SK-N-MC (cell line): ENCODE measurements at regions not wholly inside any gene's neighbourhood (a gene's known extent, or its start where the extent isn't known, plus 50 kb on each side); places are given as distances from the start of the nearest gene placed in this dataset.

Experiments used
- DNase-seq: peaks from one replicate; pipeline ENCODE4 v3.0.0-alpha.2; 2011; ENCODE audit warnings: low read depth, low spot score
- H3K27ac ChIP-seq: fragments of 200-600 bp; sonication (generic); 2 replicates; pipeline ENCODE4 v1.5.1; 2016; ENCODE audit warnings: mixed run types
- H3K36me3 ChIP-seq: fragments of 200-600 bp; sonication (generic); 2 replicates; pipeline ENCODE4 v1.6.1; 2017; ENCODE audit warnings: antibody characterized with exemption, low read length, mixed read lengths; ENCODE audit not compliant: insufficient read depth
- H3K4me3 ChIP-seq: fragments of 200-600 bp; sonication (generic); 2 replicates; pipeline ENCODE4 v1.5.1; 2016
- H3K9ac ChIP-seq: fragments of 200-600 bp; sonication (generic); 2 replicates; pipeline ENCODE4 v1.8.0; 2017; ENCODE audit warnings: mixed run types, mixed read lengths; ENCODE audit not compliant: insufficient read length
- H3K9me3 ChIP-seq: fragments of 200-600 bp; sonication (generic); 2 replicates; pipeline ENCODE4 v1.6.1; 2017; ENCODE audit warnings: low read depth, mild to moderate bottlenecking, antibody characterized with exemption, low read length, moderate library complexity, mixed read lengths
- EZH2 ChIP-seq: fragments of 200-600 bp; sonication (generic); IDR thresholded peaks from one replicate; pipeline ENCODE4 v1.6.1; 2017; ENCODE audit warnings: antibody characterized with exemption
- FOXP2 ChIP-seq: optimal IDR thresholded peaks from 2 replicates; pipeline ENCODE3; 2011; ENCODE audit warnings: mild to moderate bottlenecking, moderate library complexity; ENCODE audit not compliant: insufficient read depth; ENCODE audit errors: extremely low read length, control extremely low read depth
- POLR2AphosphoS5 ChIP-seq: IDR thresholded peaks from 2 replicates; pipeline ENCODE4 v1.6.1; 2012; ENCODE audit warnings: mild to moderate bottlenecking, low read depth, low read length, borderline replicate concordance

DNA sequence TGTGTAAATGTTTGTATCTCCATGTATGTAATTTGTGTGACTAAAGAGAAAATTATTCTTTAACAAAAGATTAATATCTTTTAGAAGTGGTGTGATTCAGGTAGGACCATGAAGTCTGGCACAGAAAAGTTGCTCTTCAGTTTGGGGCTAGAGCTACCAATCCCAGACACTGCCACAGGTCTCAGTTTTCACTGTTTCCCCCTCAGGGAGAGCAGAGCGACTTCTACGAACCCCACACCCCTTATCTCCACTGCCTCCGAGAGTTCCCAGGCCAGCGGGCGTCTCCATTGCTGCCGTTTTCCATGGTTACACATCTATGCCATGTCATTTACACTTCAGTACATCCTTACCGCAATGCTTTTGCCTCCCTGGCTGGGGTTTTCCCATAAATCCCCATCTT, 93.0 kb upstream of the SMYD2 start:
- DNase-seq, result no peak
- no peak for TF ChIP-seq POLR2AphosphoS5
- no peak for TF ChIP-seq EZH2
- TF ChIP-seq FOXP2, result no peak
- Histone ChIP-seq H3K9me3 (no peaks in the 10 kb centered on the region), H3K9ac (no peak overlapping the region), H3K36me3 (no peaks in the 10 kb centered on the region), H3K27ac (no peak overlapping the region), H3K4me3 (no peak overlapping the region)

DNA sequence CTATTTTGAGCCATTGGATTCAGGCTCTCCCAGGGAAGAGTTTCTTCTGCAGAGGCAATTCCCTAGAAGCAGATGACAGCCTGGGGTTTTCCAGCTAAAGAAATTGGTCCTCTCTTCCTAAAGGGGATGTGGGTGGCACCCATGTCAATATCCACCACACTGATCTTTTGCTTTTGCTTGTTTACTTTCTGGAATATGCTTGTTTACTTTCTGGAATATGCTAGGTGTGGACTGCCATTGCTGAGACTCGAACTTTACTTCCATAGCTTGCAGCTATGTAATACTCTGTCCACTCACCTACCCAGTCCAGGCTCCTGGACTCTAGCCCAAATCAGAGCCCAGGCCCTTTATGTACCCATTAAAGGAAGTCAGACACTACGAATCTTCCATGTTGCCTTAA, 92.1 kb upstream of the SMYD2 start:
- Histone ChIP-seq H3K9ac (no peak overlapping the region), H3K9me3 (no peaks in the 10 kb centered on the region)

GRCh38 chr1:214192825-214193643, 87.9 kb upstream of the SMYD2 start:
- DNase-seq, result no peak
- H3K36me3 ChIP-seq, result no peaks in the 10 kb centered on the region
- no peaks in the 10 kb centered on the region for H3K9me3 ChIP-seq
- H3K4me3 ChIP-seq, result no peak overlapping the region
- no peak for TF ChIP-seq POLR2AphosphoS5
- no peak overlapping the region for H3K9ac ChIP-seq
- no peak overlapping the region for H3K27ac ChIP-seq

More for the DNA sequence above, 92.1 kb upstream of the SMYD2 start:
- H3K36me3 ChIP-seq, result no peaks in the 10 kb centered on the region
- H3K4me3 ChIP-seq, result no peak overlapping the region
- H3K27ac ChIP-seq, result no peak overlapping the region
- TF ChIP-seq POLR2AphosphoS5 (no peak), FOXP2 (no peak), EZH2 (no peak)
- no peak for DNase-seq

DNA sequence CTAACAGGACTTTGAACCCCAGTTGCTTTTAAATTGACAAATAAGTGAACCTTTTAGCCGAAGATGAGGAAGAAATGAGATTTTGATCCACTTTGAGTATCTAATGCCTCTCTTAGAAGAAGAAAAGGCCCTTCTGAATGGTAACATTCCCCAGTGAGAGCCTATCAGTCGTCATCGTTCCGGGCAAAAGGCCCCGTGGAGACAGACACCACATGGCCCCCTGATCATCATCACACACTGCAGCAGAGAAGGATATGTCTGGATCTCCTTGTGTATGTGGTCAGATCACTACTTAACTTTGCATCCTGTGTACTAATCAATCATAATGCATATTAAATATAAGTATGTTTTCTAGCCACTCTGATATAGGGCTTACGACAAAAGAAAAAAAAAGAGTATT, 87.3 kb upstream of the SMYD2 start:
- Histone ChIP-seq H3K9ac (no peak overlapping the region), H3K4me3 (no peak overlapping the region), H3K27ac (no peak overlapping the region), H3K9me3 (no peaks in the 10 kb centered on the region), H3K36me3 (no peaks in the 10 kb centered on the region)
- DNase-seq, result no peak
- TF ChIP-seq EZH2 (no peak), POLR2AphosphoS5 (no peak), FOXP2 (no peak)

DNA sequence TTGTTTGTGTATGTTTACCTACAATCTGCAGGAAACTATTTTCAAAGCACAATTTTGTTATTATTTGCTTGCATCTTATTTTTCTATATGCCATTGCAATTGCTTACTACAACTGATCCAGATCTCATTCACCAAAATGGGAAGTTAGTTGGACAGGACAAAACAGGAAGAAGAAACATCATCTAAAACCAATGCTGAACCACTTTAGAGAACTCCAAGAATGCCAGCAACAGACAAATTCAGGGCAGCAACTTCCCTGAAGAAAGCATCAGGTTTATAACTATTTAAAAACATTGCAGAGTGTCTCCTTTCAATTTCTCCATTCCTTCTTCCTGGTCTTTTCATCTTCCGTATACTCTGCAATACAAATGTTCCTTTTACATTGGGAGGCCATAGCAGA, 82.4 kb upstream of the SMYD2 start:
- no peak overlapping the region for H3K27ac ChIP-seq
- no peaks in the 10 kb centered on the region for H3K36me3 ChIP-seq
- H3K9me3 ChIP-seq, result no peaks in the 10 kb centered on the region
- H3K9ac ChIP-seq, result no peak overlapping the region
- DNase-seq, result no peak
- TF ChIP-seq FOXP2, result no peak
- TF ChIP-seq EZH2, result no peak
- no peak for TF ChIP-seq POLR2AphosphoS5
- no peak overlapping the region for H3K4me3 ChIP-seq

DNA sequence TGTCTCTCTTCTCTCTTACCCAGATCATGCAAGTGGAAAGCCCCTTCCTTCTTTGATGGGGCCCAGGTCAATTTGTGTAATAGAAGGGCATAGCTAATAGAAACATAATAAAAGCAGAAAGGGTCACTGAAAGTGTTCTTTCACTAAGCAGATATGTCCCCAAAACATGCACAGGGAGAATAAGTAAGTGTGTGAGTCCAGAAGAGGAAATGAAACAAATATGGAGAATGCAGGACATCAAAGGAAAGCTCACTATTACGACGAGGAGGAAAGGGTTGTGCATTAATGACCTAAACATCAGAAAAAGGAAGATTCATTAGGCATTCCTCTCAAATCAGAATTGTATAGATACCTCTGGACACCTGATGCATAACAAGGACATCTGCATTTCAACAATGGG, 81.4 kb upstream of the SMYD2 start:
- H3K9ac ChIP-seq, result no peak overlapping the region
- no peaks in the 10 kb centered on the region for H3K36me3 ChIP-seq
- H3K9me3 ChIP-seq, result no peaks in the 10 kb centered on the region
- TF ChIP-seq EZH2, result no peak
- no peak for TF ChIP-seq POLR2AphosphoS5
- TF ChIP-seq FOXP2, result no peak
- H3K27ac ChIP-seq, result no peak overlapping the region
- no peak overlapping the region for H3K4me3 ChIP-seq
- no peak for DNase-seq

DNA sequence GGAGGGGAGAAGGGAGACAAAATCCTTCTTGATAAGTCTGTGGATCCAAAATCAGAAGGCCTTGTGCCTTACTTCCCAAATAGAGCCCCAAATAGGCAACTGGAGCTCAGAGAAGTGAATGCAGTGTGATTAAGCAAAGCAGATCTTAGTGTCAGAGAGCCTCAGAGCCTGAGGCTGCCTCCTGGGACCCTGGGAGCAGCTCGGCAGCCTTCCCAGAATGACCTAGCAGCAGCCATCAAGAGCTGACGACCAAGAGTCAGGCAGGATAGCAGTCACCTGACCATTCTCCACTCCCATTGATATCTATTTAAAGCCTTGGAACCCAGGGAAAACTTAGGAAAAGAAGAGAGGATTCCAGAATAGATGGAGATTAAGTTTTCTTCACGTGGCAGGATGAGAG, 78.0 kb upstream of the SMYD2 start:
- H3K36me3 ChIP-seq, result no peaks in the 10 kb centered on the region
- no peak overlapping the region for H3K27ac ChIP-seq
- no peak overlapping the region for H3K4me3 ChIP-seq
- TF ChIP-seq EZH2, result no peak
- TF ChIP-seq FOXP2, result no peak
- no peak for TF ChIP-seq POLR2AphosphoS5
- no peaks in the 10 kb centered on the region for H3K9me3 ChIP-seq
- no peak for DNase-seq
- H3K9ac ChIP-seq, result no peak overlapping the region

- no peaks in the 10 kb centered on the region for H3K9me3 ChIP-seq
- TF ChIP-seq POLR2AphosphoS5 (no peak), EZH2 (no peak), FOXP2 (no peak)
- no peak for DNase-seq
- no peak overlapping the region for H3K27ac ChIP-seq
- no peaks in the 10 kb centered on the region for H3K36me3 ChIP-seq
- H3K4me3 ChIP-seq, result no peak overlapping the region
- no peak overlapping the region for H3K9ac ChIP-seq
Measured at GRCh38 chr1:214205053-214205452, 75.9 kb upstream of the SMYD2 start.

- TF ChIP-seq EZH2 (no peak), FOXP2 (no peak), POLR2AphosphoS5 (no peak)
- DNase-seq, result no peak
- Histone ChIP-seq H3K27ac (no peak overlapping the region), H3K4me3 (no peak overlapping the region), H3K36me3 (no peaks in the 10 kb centered on the region), H3K9ac (no peak overlapping the region), H3K9me3 (no peaks in the 10 kb centered on the region)
Measured at GRCh38 chr1:214208460-214208859, 72.5 kb upstream of the SMYD2 start.
